OCI-LY7 (cell line): ENCODE measurements at regions not wholly inside any gene's neighbourhood (a gene's known extent, or its start where the extent isn't known, plus 50 kb on each side); places are given as distances from the start of the nearest gene placed in this dataset.

Source experiments
- EZH2phosphoT487 ChIP-seq: fragments of 200-600 bp; sonication (generic); IDR thresholded peaks from 2 replicates; pipeline ENCODE4 v1.6.1; 2018; ENCODE audit warnings: low read depth, borderline replicate concordance, mild to moderate bottlenecking, mixed run types, antibody characterized with exemption, low read length, moderate library complexity, mixed read lengths
- TF ChIP-seq, protein P1 (sequence below): fragments of 200-600 bp; sonication (generic); conservative IDR thresholded peaks from 2 replicates; pipeline ENCODE4 v1.5.1; 2014; ENCODE audit warnings: mild to moderate bottlenecking, antibody characterized with exemption, low read length, moderate library complexity, mixed read lengths

DNA sequence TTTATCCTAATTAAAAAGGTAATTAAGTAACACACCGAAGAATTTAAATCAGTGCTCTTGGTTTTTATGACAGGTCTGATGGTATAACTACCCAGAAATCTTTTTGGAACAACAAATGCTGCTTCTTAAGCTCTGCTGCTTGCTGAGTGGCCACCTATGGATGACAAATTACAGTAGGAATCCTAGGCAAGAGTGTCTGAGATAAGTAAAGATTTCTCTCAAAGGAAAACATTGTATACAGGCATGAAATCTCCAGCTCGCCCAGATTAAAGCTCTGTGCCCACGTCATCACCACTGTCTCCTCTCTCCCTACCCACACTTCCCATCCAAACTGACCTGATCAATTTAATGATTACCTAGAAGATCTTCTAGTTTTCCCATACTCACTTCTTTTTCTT, 1083.0 kb upstream of the MAP3K7 start:
- TF ChIP-seq, protein P1, sequence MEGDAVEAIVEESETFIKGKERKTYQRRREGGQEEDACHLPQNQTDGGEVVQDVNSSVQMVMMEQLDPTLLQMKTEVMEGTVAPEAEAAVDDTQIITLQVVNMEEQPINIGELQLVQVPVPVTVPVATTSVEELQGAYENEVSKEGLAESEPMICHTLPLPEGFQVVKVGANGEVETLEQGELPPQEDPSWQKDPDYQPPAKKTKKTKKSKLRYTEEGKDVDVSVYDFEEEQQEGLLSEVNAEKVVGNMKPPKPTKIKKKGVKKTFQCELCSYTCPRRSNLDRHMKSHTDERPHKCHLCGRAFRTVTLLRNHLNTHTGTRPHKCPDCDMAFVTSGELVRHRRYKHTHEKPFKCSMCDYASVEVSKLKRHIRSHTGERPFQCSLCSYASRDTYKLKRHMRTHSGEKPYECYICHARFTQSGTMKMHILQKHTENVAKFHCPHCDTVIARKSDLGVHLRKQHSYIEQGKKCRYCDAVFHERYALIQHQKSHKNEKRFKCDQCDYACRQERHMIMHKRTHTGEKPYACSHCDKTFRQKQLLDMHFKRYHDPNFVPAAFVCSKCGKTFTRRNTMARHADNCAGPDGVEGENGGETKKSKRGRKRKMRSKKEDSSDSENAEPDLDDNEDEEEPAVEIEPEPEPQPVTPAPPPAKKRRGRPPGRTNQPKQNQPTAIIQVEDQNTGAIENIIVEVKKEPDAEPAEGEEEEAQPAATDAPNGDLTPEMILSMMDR: no peak
- TF ChIP-seq EZH2phosphoT487: no peak
